ENCODE measurements at regions not wholly inside any gene's neighbourhood (a gene's known extent, or its start where the extent isn't known, plus 50 kb on each side); places are given as distances from the start of the nearest gene placed in this dataset.

DNA sequence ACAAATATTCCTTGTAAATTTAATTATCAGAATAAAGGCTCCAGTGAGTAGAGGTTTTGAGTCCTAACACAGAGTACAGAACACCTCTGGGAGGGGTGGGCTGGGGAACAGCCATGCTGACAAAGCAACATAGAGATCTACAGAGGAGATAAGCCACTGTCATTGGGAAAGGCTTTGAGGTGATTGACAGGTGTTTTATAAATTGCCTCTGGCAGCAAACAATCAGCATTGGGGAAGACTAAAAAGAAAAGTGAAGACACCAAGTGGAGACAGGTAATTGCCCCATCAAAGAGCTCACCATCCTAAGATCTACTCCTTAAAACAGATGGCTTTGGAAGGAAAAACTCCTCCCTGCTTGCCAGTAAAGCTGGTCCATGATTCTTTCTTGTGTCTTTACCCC is 189.7 kb upstream of the TLE4 start:
- H3K4me2 ChIP-seq (ENCODE audit: low read length): no peak overlapping the region
- H3K4me1 ChIP-seq: no peaks in the 10 kb centered on the region
- H3K9me3 ChIP-seq (ENCODE audit: control insufficient read depth, low read length): no peaks in the 10 kb centered on the region
- no peak overlapping the region for H2AFZ ChIP-seq
- H3K27me3 ChIP-seq (ENCODE audit: control insufficient read depth, insufficient read depth, low read length): no peaks in the 10 kb centered on the region
- no peak overlapping the region for H3K27ac ChIP-seq
- H3K36me3 ChIP-seq (ENCODE audit: control insufficient read depth, insufficient read depth, low read length): no peaks in the 10 kb centered on the region
- no peak overlapping the region for H3K9ac ChIP-seq
- H3K79me2 ChIP-seq: no peaks in the 10 kb centered on the region
- H3K4me3 ChIP-seq (ENCODE audit: low read depth, low read length): no peak overlapping the region
- TF ChIP-seq, protein P1, sequence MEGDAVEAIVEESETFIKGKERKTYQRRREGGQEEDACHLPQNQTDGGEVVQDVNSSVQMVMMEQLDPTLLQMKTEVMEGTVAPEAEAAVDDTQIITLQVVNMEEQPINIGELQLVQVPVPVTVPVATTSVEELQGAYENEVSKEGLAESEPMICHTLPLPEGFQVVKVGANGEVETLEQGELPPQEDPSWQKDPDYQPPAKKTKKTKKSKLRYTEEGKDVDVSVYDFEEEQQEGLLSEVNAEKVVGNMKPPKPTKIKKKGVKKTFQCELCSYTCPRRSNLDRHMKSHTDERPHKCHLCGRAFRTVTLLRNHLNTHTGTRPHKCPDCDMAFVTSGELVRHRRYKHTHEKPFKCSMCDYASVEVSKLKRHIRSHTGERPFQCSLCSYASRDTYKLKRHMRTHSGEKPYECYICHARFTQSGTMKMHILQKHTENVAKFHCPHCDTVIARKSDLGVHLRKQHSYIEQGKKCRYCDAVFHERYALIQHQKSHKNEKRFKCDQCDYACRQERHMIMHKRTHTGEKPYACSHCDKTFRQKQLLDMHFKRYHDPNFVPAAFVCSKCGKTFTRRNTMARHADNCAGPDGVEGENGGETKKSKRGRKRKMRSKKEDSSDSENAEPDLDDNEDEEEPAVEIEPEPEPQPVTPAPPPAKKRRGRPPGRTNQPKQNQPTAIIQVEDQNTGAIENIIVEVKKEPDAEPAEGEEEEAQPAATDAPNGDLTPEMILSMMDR (IDR thresholded peaks at IDR 0.05): no peak

DNA sequence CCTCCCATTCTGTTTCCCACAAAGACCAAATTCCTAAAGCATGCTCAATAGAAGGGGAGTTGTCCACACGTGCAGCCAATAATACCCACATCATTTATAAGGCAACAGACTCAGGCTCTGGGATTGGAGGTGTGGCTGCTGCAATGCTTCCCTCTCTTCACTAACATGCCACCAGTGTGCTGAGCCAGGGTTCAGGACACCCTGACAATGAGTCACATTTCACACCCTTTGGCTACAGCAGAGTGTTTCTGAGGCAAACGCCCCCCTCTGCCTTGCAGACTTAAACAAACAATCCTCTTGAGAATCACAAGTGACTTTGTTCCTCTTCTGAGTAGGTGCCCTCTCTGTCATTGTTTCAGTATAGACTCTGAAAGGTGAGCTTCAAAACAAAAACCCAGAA is 189.3 kb upstream of the TLE4 start:
- Histone ChIP-seq H3K4me2 (ENCODE audit: low read length) (no peak overlapping the region), H3K4me1 (no peaks in the 10 kb centered on the region), H3K27me3 (ENCODE audit: control insufficient read depth, insufficient read depth, low read length) (no peaks in the 10 kb centered on the region), H3K9ac (no peak overlapping the region), H3K9me3 (ENCODE audit: control insufficient read depth, low read length) (no peaks in the 10 kb centered on the region), H3K4me3 (ENCODE audit: low read depth, low read length) (no peak overlapping the region), H3K79me2 (no peaks in the 10 kb centered on the region), H2AFZ (no peak overlapping the region), H3K36me3 (ENCODE audit: control insufficient read depth, insufficient read depth, low read length) (no peaks in the 10 kb centered on the region), H3K27ac (no peak overlapping the region)
- TF ChIP-seq, protein P1 (IDR thresholded peaks at IDR 0.05): no peak

DNA sequence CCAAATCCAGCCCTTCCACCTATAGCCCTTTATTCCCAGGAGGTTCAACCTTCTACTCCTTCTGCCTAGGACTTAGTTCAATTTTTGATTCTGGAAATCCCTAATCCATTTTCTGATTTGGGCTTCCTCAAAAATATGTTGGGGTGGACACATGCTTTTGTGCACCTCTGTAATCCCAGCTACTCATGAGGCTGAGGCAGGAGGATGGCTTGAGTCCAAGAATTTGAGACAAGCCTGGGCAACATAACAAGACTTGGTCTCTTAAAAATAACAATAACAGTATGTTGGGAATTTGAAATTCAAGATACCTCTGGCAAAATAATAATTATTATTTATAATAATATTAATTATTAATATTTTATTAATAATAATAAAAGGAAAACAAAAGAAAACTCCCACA is 188.7 kb upstream of the TLE4 start:
- no peak overlapping the region for H3K27ac ChIP-seq
- no peak overlapping the region for H3K4me2 ChIP-seq (ENCODE audit: low read length)
- no peaks in the 10 kb centered on the region for H3K36me3 ChIP-seq (ENCODE audit: control insufficient read depth, insufficient read depth, low read length)
- H3K27me3 ChIP-seq (ENCODE audit: control insufficient read depth, insufficient read depth, low read length): no peaks in the 10 kb centered on the region
- H3K4me1 ChIP-seq: no peaks in the 10 kb centered on the region
- H3K9me3 ChIP-seq (ENCODE audit: control insufficient read depth, low read length): no peaks in the 10 kb centered on the region
- no peak overlapping the region for H2AFZ ChIP-seq
- no peaks in the 10 kb centered on the region for H3K79me2 ChIP-seq
- TF ChIP-seq, protein P1 (IDR thresholded peaks at IDR 0.05): no peak
- no peak overlapping the region for H3K4me3 ChIP-seq (ENCODE audit: low read depth, low read length)
- H3K9ac ChIP-seq: no peak overlapping the region

DNA sequence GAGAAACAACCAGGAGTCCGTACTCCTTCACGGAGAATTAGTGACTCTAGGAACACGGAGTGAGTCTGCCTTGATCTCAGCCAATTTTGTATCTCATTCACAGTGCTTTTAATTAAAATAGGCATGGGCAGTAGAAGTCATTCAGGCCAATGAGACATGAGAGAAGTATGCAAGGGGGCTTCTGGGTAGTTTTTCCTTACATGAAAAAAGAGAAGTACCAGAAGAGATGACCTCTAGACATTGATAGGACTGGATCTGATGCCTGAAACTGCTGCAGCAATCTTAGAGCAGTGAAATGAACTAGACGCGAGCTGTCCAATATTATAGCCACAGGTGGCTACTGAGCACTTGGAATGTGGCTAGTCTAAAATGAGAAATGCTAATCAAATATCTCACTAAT is 187.7 kb upstream of the TLE4 start:
- Histone ChIP-seq H3K36me3 (ENCODE audit: control insufficient read depth, insufficient read depth, low read length) (no peaks in the 10 kb centered on the region), H3K4me3 (ENCODE audit: low read depth, low read length) (no peak overlapping the region), H3K9me3 (ENCODE audit: control insufficient read depth, low read length) (no peaks in the 10 kb centered on the region), H3K4me2 (ENCODE audit: low read length) (no peak overlapping the region), H2AFZ (no peak overlapping the region), H3K9ac (no peak overlapping the region), H3K27ac (no peak overlapping the region), H3K4me1 (no peaks in the 10 kb centered on the region), H3K27me3 (ENCODE audit: control insufficient read depth, insufficient read depth, low read length) (no peaks in the 10 kb centered on the region), H3K79me2 (no peaks in the 10 kb centered on the region)
- TF ChIP-seq, protein P1 (IDR thresholded peaks at IDR 0.05): no peak

DNA sequence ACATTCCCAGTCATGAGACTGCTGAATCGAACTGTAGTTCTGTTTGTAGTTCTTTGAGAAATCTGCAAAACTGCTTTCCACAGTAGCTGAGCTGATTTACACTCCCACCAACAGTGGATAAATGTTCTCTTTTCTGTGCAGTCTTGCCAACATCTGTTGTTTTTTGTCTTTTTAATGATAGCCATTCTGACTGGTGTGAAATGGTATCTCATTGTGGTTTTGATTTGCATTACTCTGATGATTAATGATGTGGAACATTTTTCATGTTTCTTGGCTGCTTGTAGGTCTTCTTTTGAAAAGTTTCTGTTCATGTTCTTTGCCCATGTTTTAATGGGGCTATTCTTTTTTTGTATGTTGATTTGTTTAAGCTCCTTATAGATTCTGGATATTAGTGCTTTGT is 187.3 kb upstream of the TLE4 start:
- Histone ChIP-seq H3K27me3 (ENCODE audit: control insufficient read depth, insufficient read depth, low read length) (no peaks in the 10 kb centered on the region), H3K9me3 (ENCODE audit: control insufficient read depth, low read length) (no peaks in the 10 kb centered on the region), H3K27ac (no peak overlapping the region), H3K9ac (no peak overlapping the region), H3K79me2 (no peaks in the 10 kb centered on the region), H3K4me3 (ENCODE audit: low read depth, low read length) (no peak overlapping the region), H3K4me2 (ENCODE audit: low read length) (no peak overlapping the region), H3K4me1 (no peaks in the 10 kb centered on the region), H2AFZ (no peak overlapping the region), H3K36me3 (ENCODE audit: control insufficient read depth, insufficient read depth, low read length) (no peaks in the 10 kb centered on the region)
- TF ChIP-seq, protein P1 (IDR thresholded peaks at IDR 0.05): no peak
